ENCODE measurements at regions not wholly inside any gene's neighbourhood (a gene's known extent, or its start where the extent isn't known, plus 50 kb on each side); places are given as distances from the start of the nearest gene placed in this dataset.

- TF ChIP-seq EZH2 (IDR thresholded peaks at IDR 0.05) = no peak
- TF ChIP-seq POLR2AphosphoS5 (IDR thresholded peaks at IDR 0.05; ENCODE audit: borderline replicate concordance, low read depth, low read length) = no peak
- no peak for TF ChIP-seq FOXP2 (optimal IDR thresholded peaks at IDR 0.05; ENCODE audit: control extremely low read depth, extremely low read length, insufficient read depth)
Measured at GRCh38 chr5:36423578-36424307, 122.0 kb upstream of the RANBP3L start.
